Activated CD4-positive, alpha-beta T cell treated with anti-CD3 and anti-CD28 coated beads, Interleukin-2, amount 50 U/mL, for 24 hours (primary cell): ENCODE measurements at regions not wholly inside any gene's neighbourhood (a gene's known extent, or its start where the extent isn't known, plus 50 kb on each side); places are given as distances from the start of the nearest gene placed in this dataset.
A peak's percentile ranks its signal among the peaks of the same experiment; 100 is the strongest.

Source experiments
- DNase-seq, 2 donors: peaks; one replicate each; pipeline ENCODE4 v3.0.0-alpha.2; 2020; ENCODE audit warnings: low read depth in 1 of 2, low spot score in 1 of 2

GRCh38 chr7:21214657-21215056 is 213.2 kb upstream of the SP4 start:
- no peak for DNase-seq

- DNase-seq = no peak
These were observed 212.6 kb upstream of the SP4 start for GRCh38 chr7:21215307-21215706.

GRCh38 chr7:21217365-21217764 is 210.5 kb upstream of the SP4 start:
- DNase-seq = no peak

GRCh38 chr7:21218155-21218554 is 209.7 kb upstream of the SP4 start:
- DNase-seq = no peak

GRCh38 chr7:21221130-21221529 is 206.8 kb upstream of the SP4 start:
- no peak for DNase-seq

GRCh38 chr7:21238400-21239116 is 189.3 kb upstream of the SP4 start:
- no peak for DNase-seq

- no peak for DNase-seq
These were observed 184.6 kb upstream of the SP4 start for GRCh38 chr7:21243265-21243664.

GRCh38 chr7:21251151-21251800 is 176.6 kb upstream of the SP4 start:
- DNase-seq = no peak

- peak in 1 of 2 donors; percentile 27 for DNase-seq
These were observed 173.9 kb upstream of the SP4 start for GRCh38 chr7:21253740-21254687.

GRCh38 chr7:21256310-21256877 is 171.5 kb upstream of the SP4 start:
- peak in 1 of 2 donors; percentile 6 for DNase-seq

GRCh38 chr7:21260939-21261338 is 166.9 kb upstream of the SP4 start:
- DNase-seq = no peak

GRCh38 chr7:21261627-21262594 is 166.0 kb upstream of the SP4 start:
- peak in 1 of 2 donors; percentile 32 for DNase-seq

GRCh38 chr7:21269021-21269420 is 158.9 kb upstream of the SP4 start:
- no peak for DNase-seq

- DNase-seq = no peak
These were observed 151.3 kb upstream of the SP4 start for GRCh38 chr7:21276471-21277035.

- DNase-seq = no peak
These were observed 148.9 kb upstream of the SP4 start for GRCh38 chr7:21278944-21279343.

- DNase-seq = no peak
These were observed 146.7 kb upstream of the SP4 start for GRCh38 chr7:21281193-21281592.

- no peak for DNase-seq
These were observed 134.1 kb upstream of the SP4 start for GRCh38 chr7:21293771-21294170.

GRCh38 chr7:21299766-21300165 is 128.1 kb upstream of the SP4 start:
- DNase-seq = no peak

GRCh38 chr7:21300692-21301091 is 127.2 kb upstream of the SP4 start:
- no peak for DNase-seq

- DNase-seq = no peak
These were observed 123.0 kb upstream of the SP4 start for GRCh38 chr7:21304808-21305375.
